ENCODE measurements at regions not wholly inside any gene's neighbourhood (a gene's known extent, or its start where the extent isn't known, plus 50 kb on each side); places are given as distances from the start of the nearest gene placed in this dataset.

DNA sequence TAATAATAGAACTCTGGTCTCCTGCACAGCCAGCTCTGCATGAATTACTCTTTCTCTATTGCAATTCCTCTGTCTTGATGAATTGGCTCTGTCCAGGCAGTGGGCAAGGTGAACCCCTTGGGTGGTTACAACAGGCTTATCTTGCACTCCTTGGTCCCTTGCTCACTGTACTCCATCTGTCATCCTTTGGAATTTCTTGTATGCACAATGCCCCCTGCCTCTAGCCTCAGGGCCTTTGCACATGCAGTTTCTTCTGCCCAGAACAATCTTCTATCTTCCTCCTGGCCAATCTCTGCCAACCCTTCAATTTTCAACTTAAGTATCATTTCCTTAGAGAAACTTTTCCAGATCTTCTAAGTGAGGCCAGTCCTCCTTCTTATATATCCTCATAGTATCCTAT is 114.7 kb upstream of the NLRP1 start:
- TF ChIP-seq GABPA (IDR thresholded peaks at IDR 0.05 in 1 of 2, conservative IDR thresholded peaks at IDR 0.05 in 1 of 2) (no peak), HNF4A (conservative IDR thresholded peaks at IDR 0.05) (no peak), RAD21 (IDR thresholded peaks at IDR 0.05) (no peak), FOXA1 (IDR thresholded peaks at IDR 0.05) (no peak), YY1 (IDR thresholded peaks at IDR 0.05) (no peak), SP1 (IDR thresholded peaks at IDR 0.05) (no peak), JUND (IDR thresholded peaks at IDR 0.05) (no peak), RXRA (IDR thresholded peaks at IDR 0.05) (no peak)
- TF ChIP-seq, protein P1, sequence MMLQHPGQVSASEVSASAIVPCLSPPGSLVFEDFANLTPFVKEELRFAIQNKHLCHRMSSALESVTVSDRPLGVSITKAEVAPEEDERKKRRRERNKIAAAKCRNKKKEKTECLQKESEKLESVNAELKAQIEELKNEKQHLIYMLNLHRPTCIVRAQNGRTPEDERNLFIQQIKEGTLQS (IDR thresholded peaks at IDR 0.05) = no peak
- no peak overlapping the region for H3K9ac ChIP-seq (ENCODE audit: low read depth in 1 of 2, low read length in 2 of 2)
- no peaks in the 10 kb centered on the region for H3K36me3 ChIP-seq (ENCODE audit: control insufficient read depth in 4 of 4, insufficient read depth in 3 of 4, low read depth in 1 of 4, low read length in 3 of 4)
- H3K27me3 ChIP-seq (ENCODE audit: control insufficient read depth in 4 of 4, insufficient read depth in 4 of 4, low read length in 3 of 4) = peaks cover 0 to 4% (median 0%) of the 10 kb centered on the region in 4 donors
- no peak overlapping the region for H3K27ac ChIP-seq (ENCODE audit: low read depth in 1 of 2, low read length in 2 of 2)
- H3K4me3 ChIP-seq (ENCODE audit: low read depth in 1 of 3, low read length in 3 of 3) = no peak overlapping the region
- H3K4me1 ChIP-seq (ENCODE audit: control insufficient read depth in 4 of 4, insufficient read depth in 4 of 4, low read length in 3 of 4) = no peaks in the 10 kb centered on the region
- DNase-seq (ENCODE audit: low spot score) = no peak
- H3K9me3 ChIP-seq (ENCODE audit: control insufficient read depth in 4 of 4, low read length in 3 of 4) = peaks cover 4 to 16% (median 9%) of the 10 kb centered on the region in 4 donors

DNA sequence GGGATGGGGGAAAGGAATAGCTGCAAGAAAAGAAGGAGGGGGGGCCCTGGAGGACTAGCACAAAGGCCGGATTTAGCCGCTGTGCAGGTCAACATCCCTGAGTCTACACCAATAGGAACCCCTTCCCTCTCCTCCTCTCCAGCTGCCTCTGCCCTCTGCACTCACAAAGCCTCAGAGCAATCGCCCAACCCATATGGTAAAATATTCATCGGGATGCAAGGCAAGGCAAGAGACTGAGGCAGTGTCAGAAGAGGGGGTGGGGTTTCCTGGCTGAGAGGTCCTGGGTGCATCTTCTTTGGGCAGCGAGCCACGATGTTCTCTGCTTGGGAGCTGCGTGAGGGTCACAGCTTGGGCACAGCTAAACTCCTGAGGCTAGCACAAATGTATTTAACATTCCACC is 115.5 kb upstream of the NLRP1 start:
- no peak for DNase-seq (ENCODE audit: low spot score)
- WGBS = 41% methylated on average over 7 of the region's 7 CpGs
- Histone ChIP-seq H3K9me3 (ENCODE audit: control insufficient read depth in 4 of 4, low read length in 3 of 4) (peaks cover 4 to 16% (median 9%) of the 10 kb centered on the region in 4 donors), H3K4me1 (ENCODE audit: control insufficient read depth in 4 of 4, insufficient read depth in 4 of 4, low read length in 3 of 4) (no peaks in the 10 kb centered on the region), H3K36me3 (ENCODE audit: control insufficient read depth in 4 of 4, insufficient read depth in 3 of 4, low read depth in 1 of 4, low read length in 3 of 4) (no peaks in the 10 kb centered on the region), H3K4me3 (ENCODE audit: low read depth in 1 of 3, low read length in 3 of 3) (no peak overlapping the region), H3K27me3 (ENCODE audit: control insufficient read depth in 4 of 4, insufficient read depth in 4 of 4, low read length in 3 of 4) (peaks cover 0 to 4% (median 0%) of the 10 kb centered on the region in 4 donors), H3K27ac (ENCODE audit: low read depth in 1 of 2, low read length in 2 of 2) (no peak overlapping the region), H3K9ac (ENCODE audit: low read depth in 1 of 2, low read length in 2 of 2) (no peak overlapping the region)
- TF ChIP-seq TAF1 (conservative IDR thresholded peaks at IDR 0.05) (no peak), RXRA (IDR thresholded peaks at IDR 0.05) (no peak), JUND (IDR thresholded peaks at IDR 0.05) (no peak), SP1 (IDR thresholded peaks at IDR 0.05) (no peak), YY1 (IDR thresholded peaks at IDR 0.05) (no peak), HNF4G (IDR thresholded peaks at IDR 0.05) (no peak), GABPA (IDR thresholded peaks at IDR 0.05 in 1 of 2, conservative IDR thresholded peaks at IDR 0.05 in 1 of 2) (no peak), FOXA2 (IDR thresholded peaks at IDR 0.05) (no peak), NR2F2 (IDR thresholded peaks at IDR 0.05) (no peak), FOXA1 (IDR thresholded peaks at IDR 0.05) (no peak), EGR1 (IDR thresholded peaks at IDR 0.05; ENCODE audit: low read depth in 2 of 2) (no peak), HNF4A (conservative IDR thresholded peaks at IDR 0.05) (no peak)
- TF ChIP-seq, protein P2, sequence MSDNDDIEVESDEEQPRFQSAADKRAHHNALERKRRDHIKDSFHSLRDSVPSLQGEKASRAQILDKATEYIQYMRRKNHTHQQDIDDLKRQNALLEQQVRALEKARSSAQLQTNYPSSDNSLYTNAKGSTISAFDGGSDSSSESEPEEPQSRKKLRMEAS (IDR thresholded peaks at IDR 0.05) = no peak
- TF ChIP-seq, protein P3, sequence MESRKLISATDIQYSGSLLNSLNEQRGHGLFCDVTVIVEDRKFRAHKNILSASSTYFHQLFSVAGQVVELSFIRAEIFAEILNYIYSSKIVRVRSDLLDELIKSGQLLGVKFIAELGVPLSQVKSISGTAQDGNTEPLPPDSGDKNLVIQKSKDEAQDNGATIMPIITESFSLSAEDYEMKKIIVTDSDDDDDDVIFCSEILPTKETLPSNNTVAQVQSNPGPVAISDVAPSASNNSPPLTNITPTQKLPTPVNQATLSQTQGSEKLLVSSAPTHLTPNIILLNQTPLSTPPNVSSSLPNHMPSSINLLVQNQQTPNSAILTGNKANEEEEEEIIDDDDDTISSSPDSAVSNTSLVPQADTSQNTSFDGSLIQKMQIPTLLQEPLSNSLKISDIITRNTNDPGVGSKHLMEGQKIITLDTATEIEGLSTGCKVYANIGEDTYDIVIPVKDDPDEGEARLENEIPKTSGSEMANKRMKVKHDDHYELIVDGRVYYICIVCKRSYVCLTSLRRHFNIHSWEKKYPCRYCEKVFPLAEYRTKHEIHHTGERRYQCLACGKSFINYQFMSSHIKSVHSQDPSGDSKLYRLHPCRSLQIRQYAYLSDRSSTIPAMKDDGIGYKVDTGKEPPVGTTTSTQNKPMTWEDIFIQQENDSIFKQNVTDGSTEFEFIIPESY (IDR thresholded peaks at IDR 0.05) = no peak
- TF ChIP-seq, protein P4, sequence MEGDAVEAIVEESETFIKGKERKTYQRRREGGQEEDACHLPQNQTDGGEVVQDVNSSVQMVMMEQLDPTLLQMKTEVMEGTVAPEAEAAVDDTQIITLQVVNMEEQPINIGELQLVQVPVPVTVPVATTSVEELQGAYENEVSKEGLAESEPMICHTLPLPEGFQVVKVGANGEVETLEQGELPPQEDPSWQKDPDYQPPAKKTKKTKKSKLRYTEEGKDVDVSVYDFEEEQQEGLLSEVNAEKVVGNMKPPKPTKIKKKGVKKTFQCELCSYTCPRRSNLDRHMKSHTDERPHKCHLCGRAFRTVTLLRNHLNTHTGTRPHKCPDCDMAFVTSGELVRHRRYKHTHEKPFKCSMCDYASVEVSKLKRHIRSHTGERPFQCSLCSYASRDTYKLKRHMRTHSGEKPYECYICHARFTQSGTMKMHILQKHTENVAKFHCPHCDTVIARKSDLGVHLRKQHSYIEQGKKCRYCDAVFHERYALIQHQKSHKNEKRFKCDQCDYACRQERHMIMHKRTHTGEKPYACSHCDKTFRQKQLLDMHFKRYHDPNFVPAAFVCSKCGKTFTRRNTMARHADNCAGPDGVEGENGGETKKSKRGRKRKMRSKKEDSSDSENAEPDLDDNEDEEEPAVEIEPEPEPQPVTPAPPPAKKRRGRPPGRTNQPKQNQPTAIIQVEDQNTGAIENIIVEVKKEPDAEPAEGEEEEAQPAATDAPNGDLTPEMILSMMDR (IDR thresholded peaks at IDR 0.05; ENCODE audit: low read depth, low read length, missing input control) = no peak
- TF ChIP-seq, protein P5, sequence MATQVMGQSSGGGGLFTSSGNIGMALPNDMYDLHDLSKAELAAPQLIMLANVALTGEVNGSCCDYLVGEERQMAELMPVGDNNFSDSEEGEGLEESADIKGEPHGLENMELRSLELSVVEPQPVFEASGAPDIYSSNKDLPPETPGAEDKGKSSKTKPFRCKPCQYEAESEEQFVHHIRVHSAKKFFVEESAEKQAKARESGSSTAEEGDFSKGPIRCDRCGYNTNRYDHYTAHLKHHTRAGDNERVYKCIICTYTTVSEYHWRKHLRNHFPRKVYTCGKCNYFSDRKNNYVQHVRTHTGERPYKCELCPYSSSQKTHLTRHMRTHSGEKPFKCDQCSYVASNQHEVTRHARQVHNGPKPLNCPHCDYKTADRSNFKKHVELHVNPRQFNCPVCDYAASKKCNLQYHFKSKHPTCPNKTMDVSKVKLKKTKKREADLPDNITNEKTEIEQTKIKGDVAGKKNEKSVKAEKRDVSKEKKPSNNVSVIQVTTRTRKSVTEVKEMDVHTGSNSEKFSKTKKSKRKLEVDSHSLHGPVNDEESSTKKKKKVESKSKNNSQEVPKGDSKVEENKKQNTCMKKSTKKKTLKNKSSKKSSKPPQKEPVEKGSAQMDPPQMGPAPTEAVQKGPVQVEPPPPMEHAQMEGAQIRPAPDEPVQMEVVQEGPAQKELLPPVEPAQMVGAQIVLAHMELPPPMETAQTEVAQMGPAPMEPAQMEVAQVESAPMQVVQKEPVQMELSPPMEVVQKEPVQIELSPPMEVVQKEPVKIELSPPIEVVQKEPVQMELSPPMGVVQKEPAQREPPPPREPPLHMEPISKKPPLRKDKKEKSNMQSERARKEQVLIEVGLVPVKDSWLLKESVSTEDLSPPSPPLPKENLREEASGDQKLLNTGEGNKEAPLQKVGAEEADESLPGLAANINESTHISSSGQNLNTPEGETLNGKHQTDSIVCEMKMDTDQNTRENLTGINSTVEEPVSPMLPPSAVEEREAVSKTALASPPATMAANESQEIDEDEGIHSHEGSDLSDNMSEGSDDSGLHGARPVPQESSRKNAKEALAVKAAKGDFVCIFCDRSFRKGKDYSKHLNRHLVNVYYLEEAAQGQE (IDR thresholded peaks at IDR 0.05) = no peak
- TF ChIP-seq, protein P1 (IDR thresholded peaks at IDR 0.05) = no peak
